NCI-H446 (cell line): ENCODE measurements at regions not wholly inside any gene's neighbourhood (a gene's known extent, or its start where the extent isn't known, plus 50 kb on each side); places are given as distances from the start of the nearest gene placed in this dataset.
A peak's percentile ranks its signal among the peaks of the same experiment; 100 is the strongest.
"Not testable (repeated sequence)": the region's sequence is repeated elsewhere in the genome, so short reads cannot be mapped to it uniquely, and the experiment has no call there.

Experiments used
- DNase-seq, 2 experiments: peaks; one replicate each; lab custom pipeline; 2025; lab: John Stamatoyannopoulos, UW

- DNase-seq, result no peak
Observed at GRCh38 chr12:82300611-82301010, 57.6 kb downstream of the CCDC59 start.

- DNase-seq, result no peak
Observed at GRCh38 chr12:82299319-82300025, 58.7 kb downstream of the CCDC59 start.

DNA sequence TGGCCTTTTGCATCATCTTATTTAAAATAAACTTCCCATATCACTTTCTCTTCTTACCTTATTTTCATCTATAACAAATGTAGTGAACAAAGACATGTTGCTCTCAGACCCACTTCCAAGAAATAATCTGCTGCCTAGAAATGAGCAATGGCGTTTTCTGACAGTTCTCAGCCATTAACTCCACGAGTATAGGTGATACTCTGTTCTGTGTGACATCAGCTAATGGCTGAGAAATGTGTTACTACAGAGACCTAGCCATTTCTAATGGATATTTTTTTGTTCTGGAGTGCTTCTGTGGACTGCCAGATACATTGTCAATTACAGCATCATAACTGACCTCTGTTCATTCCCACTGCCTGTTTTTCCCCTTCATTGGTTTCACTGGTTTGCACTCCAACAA, 67.8 kb downstream of the CCDC59 start:
- DNase-seq, result no peak

GRCh38 chr12:82281335-82281734, 76.9 kb downstream of the CCDC59 start:
- not testable (repeated sequence) for DNase-seq

DNA sequence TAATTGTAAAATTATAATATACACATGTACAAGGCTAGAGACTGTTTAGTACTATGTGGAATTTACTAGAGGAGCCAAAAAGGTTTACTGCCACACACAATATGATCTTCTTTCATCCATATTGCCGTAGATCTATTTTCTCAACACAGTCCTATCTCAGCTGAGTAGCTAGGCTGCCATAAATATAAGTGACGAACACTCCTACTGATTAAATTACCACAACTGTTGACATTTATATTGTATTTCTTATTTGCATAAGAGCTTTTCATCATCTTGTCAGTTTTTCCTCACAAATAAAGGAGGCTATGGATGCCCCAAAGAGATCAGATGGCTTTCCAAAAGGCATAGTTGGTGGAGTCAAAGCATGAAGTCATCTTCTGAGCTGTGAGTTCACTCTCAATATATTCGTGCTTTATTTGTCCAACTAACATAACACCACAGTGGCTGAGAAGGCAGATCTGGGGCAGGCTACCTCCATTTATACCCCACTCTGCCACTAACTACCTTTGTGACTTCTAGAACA, 78.6 kb downstream of the CCDC59 start:
- DNase-seq, result no peak

GRCh38 chr12:82277582-82277981, 80.6 kb downstream of the CCDC59 start:
- DNase-seq, result no peak

- no peak for DNase-seq
Observed at GRCh38 chr12:82242729-82243128, 115.5 kb downstream of the CCDC59 start.

DNA sequence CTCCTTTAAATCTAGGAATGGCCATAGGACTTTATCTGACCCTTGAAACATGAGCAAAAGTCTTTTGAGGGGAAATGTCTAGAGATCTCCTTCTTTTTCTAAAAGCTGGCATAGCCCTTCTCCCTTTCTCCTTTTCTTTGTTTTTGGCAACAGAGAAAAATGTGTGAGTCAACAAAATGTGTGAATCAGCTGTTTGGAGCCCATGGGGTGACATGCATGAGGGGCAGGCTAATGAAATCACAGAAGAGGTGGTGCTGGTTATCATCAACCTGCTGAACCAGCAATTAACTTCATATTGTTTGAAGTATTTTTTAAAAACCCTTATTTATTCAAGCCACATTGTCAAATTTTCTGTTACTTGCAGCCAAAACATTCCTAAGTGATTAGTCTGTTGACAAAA, 132.3 kb downstream of the CCDC59 start:
- DNase-seq, result peak in 1 of 2 experiments; percentile 13

- DNase-seq, result peak in 1 of 2 experiments; percentile 51
Observed at GRCh38 chr12:82223426-82223825, 134.8 kb downstream of the CCDC59 start.

DNA sequence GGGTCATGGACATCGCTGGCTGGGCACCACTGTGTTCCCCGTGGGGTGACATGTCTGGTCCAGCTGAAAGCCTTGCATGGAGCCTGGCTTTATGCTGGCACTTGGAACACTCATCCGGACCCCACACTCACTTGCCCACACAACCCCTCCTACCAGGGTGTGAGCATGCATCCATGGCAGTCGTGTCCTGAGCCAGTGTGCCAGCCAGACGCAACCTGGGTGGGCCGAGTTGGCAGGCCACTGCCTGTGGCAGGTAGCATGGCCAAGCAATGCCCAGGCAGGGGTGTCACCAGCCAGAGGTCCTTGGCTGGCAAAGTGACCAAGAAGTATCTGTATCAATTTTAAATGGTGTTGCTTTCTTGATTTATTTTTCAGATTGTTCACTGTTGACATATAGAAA, 141.7 kb downstream of the CCDC59 start:
- no peak for DNase-seq

- DNase-seq, result no peak
Observed at GRCh38 chr12:82213761-82214160, 144.4 kb downstream of the CCDC59 start.

GRCh38 chr12:82210882-82211281, 147.3 kb downstream of the CCDC59 start:
- no peak for DNase-seq

- DNase-seq, result no peak
Observed at GRCh38 chr12:82209533-82209932, 148.7 kb downstream of the CCDC59 start.

DNA sequence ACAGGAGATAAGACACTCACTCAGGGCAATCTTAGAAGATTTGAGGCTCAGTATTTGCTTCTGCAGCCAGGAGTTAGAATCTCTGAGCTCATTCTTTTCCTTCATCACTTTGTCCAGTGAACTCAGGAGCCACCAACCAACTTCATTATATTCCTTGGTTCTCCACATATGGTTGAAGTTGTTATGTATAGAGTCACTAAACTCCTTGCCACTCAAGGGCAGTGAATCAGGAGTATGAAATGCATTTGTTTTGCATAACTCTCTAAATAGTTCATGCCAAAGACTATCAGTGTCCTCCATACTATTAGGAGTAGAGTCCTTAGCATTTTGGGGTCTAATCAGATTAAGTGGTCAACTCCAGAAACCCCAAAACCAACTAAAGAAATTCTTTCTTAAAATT, 150.6 kb downstream of the CCDC59 start:
- no peak for DNase-seq

GRCh38 chr12:82203086-82203485, 155.1 kb downstream of the CCDC59 start:
- no peak for DNase-seq

GRCh38 chr12:82187595-82187994, 170.6 kb downstream of the CCDC59 start:
- no peak for DNase-seq

DNA sequence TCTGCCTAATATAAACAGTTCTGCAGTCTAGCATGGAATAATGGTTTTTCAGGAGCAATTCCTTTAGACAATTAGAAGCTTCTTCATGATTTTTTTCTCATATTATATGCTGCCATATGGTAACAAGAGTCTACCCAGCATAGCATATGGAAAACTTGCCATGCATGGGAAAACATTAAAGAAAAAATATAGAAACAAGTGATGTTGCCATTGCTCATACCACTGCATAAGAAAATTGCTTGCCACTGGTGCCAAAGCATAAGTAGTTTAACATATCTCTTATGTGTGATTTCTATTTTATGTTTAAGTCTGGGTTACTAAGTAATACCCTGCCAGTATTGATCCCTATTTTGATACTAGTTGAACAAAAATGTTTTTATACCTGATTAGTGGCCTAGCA, 171.2 kb downstream of the CCDC59 start:
- no peak for DNase-seq

GRCh38 chr12:82186282-82186681, 171.9 kb downstream of the CCDC59 start:
- DNase-seq, result no peak

- DNase-seq, result no peak
Observed at GRCh38 chr12:82184844-82185243, 173.3 kb downstream of the CCDC59 start.

- peak; percentile 9 to 12 for DNase-seq
Observed at GRCh38 chr12:82182601-82183190, 175.5 kb downstream of the CCDC59 start.

DNA sequence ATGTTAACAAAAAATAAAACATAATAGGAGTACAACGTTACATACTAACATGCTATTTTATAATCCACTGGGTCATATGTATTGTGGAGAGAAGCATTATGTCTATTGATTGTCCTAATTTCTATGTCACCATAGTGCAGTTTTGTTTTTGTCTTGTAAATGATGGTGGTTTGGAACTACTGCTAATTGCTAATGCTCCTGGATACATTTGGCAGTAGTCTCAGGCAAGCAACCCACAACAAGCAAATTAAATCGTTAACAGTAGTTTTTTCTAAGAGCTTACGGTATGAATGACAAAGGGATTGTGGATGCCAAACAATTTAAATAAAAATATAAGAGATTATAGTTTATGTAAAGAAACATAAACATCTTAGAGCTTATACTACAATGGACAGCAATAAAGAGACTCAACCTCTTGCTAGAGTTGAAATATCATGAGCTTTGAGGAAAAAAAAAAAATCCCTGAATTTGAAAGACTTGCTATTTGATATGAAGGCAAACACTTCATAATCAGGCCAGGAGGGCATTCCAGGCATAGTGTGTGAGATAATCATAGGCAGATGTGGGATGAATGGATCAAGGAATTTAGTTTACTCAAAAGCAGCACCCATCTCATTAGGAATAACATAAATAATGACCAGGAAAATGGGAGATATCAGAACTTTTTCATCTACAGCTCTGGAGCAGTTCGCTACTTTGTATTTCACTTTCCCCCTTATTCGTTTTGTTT, 181.3 kb downstream of the CCDC59 start:
- peak in 1 of 2 experiments; percentile 22 for DNase-seq

DNA sequence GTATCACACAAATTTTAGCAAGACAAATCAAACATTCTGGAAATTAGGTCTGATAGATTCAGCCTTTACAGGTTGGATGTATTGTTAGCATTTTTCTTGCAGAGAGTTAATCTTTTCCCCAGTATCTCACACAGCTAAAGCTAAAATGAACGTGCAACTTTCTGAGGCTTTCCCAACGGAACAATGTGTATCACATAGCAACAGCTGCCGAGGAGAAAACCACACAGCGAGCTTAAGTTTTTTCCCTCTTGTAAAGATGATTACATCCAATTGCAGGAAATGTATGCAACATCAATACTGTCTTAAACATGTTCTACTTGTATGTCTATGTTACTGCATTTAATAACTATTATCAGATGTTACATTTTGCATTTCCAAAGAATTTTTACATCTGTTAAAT, 182.2 kb downstream of the CCDC59 start:
- no peak for DNase-seq

DNA sequence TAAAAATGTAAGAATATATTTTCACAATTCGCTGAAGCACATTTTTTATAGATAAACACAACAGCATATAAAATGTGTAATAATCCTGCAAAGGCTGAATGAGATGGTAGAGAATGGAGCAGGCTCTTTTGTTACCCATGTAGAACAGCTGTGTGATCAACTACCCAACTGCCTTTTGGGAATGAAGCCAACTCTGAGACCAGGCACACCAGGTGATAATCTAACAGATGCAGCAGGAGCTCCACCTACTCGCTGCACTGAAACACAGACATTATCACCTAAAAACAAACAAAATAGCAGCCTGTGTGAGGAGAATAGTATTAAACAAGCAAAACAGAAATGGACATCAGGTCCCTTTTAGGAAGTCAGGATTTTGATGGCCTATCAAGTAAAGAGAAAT, 183.3 kb downstream of the CCDC59 start:
- DNase-seq, result peak; percentile 10 to 76
